ENCODE measurements at regions not wholly inside any gene's neighbourhood (a gene's known extent, or its start where the extent isn't known, plus 50 kb on each side); places are given as distances from the start of the nearest gene placed in this dataset.

- no peak for DNase-seq (ENCODE audit: low spot score)
Measured at GRCh38 chr16:66212428-66212827, 154.1 kb upstream of the CDH5 start.

GRCh38 chr16:66211651-66212050 is 154.8 kb upstream of the CDH5 start:
- no peak for DNase-seq (ENCODE audit: low spot score)

- DNase-seq (ENCODE audit: low spot score) = no peak
Measured at GRCh38 chr16:66207883-66208265, 158.6 kb upstream of the CDH5 start.

GRCh38 chr16:66207139-66207882 is 159.2 kb upstream of the CDH5 start:
- no peak for DNase-seq (ENCODE audit: low spot score)

- DNase-seq (ENCODE audit: low spot score) = no peak
Measured at GRCh38 chr16:66206363-66206762, 160.1 kb upstream of the CDH5 start.

GRCh38 chr16:66205287-66206231 is 160.9 kb upstream of the CDH5 start:
- DNase-seq (ENCODE audit: low spot score) = no peak

- DNase-seq (ENCODE audit: low spot score) = peak; percentile 18
Measured at GRCh38 chr16:66204756-66205155, 161.7 kb upstream of the CDH5 start.

GRCh38 chr16:66203476-66203875 is 163.0 kb upstream of the CDH5 start:
- no peak for DNase-seq (ENCODE audit: low spot score)

GRCh38 chr16:66199189-66199588 is 167.3 kb upstream of the CDH5 start:
- DNase-seq (ENCODE audit: low spot score) = peak; percentile 48

GRCh38 chr16:66198641-66199040 is 167.8 kb upstream of the CDH5 start:
- no peak for DNase-seq (ENCODE audit: low spot score)

- DNase-seq (ENCODE audit: low spot score) = no peak
Measured at GRCh38 chr16:66197668-66198278, 168.7 kb upstream of the CDH5 start.

GRCh38 chr16:66196770-66197169 is 169.7 kb upstream of the CDH5 start:
- DNase-seq (ENCODE audit: low spot score) = no peak

- DNase-seq (ENCODE audit: low spot score) = no peak
Measured at GRCh38 chr16:66194866-66195265, 171.6 kb upstream of the CDH5 start.

GRCh38 chr16:66193543-66194229 is 172.8 kb upstream of the CDH5 start:
- no peak for DNase-seq (ENCODE audit: low spot score)

- DNase-seq (ENCODE audit: low spot score) = no peak
Measured at GRCh38 chr16:66190411-66190810, 176.1 kb upstream of the CDH5 start.

- no peak for DNase-seq (ENCODE audit: low spot score)
Measured at GRCh38 chr16:66189951-66190350, 176.5 kb upstream of the CDH5 start.

GRCh38 chr16:66188917-66189725 is 177.4 kb upstream of the CDH5 start:
- DNase-seq (ENCODE audit: low spot score) = peak; percentile 52

- DNase-seq (ENCODE audit: low spot score) = no peak
Measured at GRCh38 chr16:66186251-66186785, 180.2 kb upstream of the CDH5 start.

GRCh38 chr16:66182592-66182991 is 183.9 kb upstream of the CDH5 start:
- DNase-seq (ENCODE audit: low spot score) = no peak

- DNase-seq (ENCODE audit: low spot score) = no peak
Measured at GRCh38 chr16:66176731-66177130, 189.8 kb upstream of the CDH5 start.

- DNase-seq (ENCODE audit: low spot score) = no peak
Measured at GRCh38 chr16:66176111-66176510, 190.4 kb upstream of the CDH5 start.

Data from umbilical cord (tissue), 1 donor.